RWPE1 (cell line): ENCODE measurements at regions not wholly inside any gene's neighbourhood (a gene's known extent, or its start where the extent isn't known, plus 50 kb on each side); places are given as distances from the start of the nearest gene placed in this dataset.

ENCODE experiments used
- CTCF ChIA-PET: fragments of 350-600 bp; sonication (Branson Sonifier 250); formaldehyde crosslinking; extraction: SDS; loops from one replicate; lab custom pipeline; 2021; lab: Yijun Ruan, JAX
- POLR2A ChIA-PET: fragments of 400-600 bp; formaldehyde crosslinking; extraction: SDS; loops from one replicate; lab custom pipeline; 2020; ENCODE audit warnings: antibody characterized with exemption; ENCODE audit not compliant: low non-redundant PET; lab: Yijun Ruan, JAX
- DNase-seq: peaks from one replicate; pipeline ENCODE4 v3.0.0; 2012; ENCODE audit warnings: low spot score
- H3K27ac ChIP-seq: fragments of 450-650 bp; 2 replicates; pipeline ENCODE4 v1.5.1; 2017
- TF ChIP-seq, protein P1 (sequence below): fragments of 450-650 bp; conservative IDR thresholded peaks from 2 replicates; pipeline ENCODE4 v1.5.1; 2017; ENCODE audit warnings: low read depth, mild to moderate bottlenecking

DNA sequence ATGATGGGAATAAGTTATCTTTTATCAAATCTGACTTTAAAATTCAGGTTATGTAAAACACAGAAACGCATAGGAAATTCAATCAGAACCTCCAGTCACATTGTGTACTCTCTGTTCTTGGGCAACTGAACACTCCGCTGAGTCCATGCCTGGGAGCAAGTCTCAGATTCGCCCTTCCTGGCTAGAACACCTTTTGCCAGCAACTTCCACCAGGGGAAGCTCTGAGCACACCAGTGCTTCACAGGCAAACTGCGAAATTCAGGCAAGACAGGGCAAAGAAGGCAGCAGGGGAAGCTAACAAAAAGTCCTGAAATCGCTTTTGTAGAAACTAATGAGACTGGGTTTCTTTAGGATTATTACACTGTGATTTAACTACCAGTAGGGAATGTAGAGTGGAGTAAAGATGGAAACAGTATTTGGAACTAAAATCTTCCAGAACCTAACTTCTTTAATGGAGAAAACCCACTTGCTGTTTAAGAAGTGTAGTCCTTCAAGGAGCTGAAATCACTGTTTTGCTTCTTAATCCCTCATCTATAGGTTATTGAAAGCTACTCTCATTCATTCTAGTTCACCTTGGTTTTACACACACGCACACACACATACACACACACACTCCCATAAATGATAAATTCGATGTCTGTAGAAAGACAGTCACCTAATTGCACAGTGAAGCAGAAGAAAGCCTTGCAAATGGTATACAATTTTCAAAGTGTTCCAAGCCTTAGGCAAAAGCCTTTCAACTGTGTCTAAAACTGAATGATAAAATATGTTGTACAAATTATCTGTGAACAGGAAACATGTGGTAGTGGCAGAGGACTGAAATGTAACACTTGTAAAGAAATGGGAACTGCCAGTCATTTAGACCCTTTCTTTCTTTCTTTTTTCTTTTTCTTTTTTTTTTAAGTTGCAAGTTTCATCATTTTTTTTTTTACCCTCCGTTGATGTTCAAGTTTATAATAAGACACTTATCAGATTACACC, 214.5 kb downstream of the TMEM182 start:
- CTCF ChIA-PET, result interaction anchor here (0.6 to 1.5 kb wide), 9 partner anchors 49 to 1897 kb away, joined by 3 to 5 read pairs (median 3); no protein-coding TSS in a partner anchor
- DNase-seq, result peak; percentile 62
- POLR2A ChIA-PET, result no interaction called here

DNA sequence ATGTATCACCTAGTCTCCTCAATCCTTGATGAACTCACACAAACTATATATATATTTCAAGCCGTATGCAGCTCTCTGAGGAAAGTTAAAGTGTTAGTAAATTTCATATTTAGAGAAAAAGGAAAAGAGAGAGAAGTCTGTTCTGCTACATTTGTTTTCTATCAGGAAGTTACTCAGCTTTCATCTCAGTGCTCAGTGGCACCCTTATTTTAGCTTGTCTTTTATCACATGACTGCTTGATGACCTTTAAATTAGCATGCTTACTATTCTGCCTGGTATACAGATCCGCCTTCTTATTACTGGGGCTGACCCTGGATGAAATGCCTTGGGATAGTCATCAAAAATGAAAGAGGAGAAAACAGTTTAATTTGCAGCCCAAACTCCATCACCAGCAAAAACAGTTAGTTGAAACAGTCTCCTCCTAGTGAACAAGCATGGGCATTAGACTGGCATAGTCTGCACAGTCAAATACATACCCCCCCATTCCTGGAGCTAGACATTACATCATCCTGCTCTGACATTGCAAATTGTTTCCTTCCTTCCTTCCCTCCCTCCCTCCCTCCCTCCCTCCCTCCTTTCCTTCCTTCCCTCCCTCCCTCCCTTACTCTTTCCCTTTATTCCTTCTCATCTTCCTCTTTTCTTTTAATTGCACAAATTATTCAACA, 215.7 kb downstream of the TMEM182 start:
- ChIA-PET CTCF (no interaction called here), POLR2A (no interaction called here)
- no peak overlapping the region for H3K27ac ChIP-seq
- DNase-seq, result no peak
- TF ChIP-seq, protein P1, sequence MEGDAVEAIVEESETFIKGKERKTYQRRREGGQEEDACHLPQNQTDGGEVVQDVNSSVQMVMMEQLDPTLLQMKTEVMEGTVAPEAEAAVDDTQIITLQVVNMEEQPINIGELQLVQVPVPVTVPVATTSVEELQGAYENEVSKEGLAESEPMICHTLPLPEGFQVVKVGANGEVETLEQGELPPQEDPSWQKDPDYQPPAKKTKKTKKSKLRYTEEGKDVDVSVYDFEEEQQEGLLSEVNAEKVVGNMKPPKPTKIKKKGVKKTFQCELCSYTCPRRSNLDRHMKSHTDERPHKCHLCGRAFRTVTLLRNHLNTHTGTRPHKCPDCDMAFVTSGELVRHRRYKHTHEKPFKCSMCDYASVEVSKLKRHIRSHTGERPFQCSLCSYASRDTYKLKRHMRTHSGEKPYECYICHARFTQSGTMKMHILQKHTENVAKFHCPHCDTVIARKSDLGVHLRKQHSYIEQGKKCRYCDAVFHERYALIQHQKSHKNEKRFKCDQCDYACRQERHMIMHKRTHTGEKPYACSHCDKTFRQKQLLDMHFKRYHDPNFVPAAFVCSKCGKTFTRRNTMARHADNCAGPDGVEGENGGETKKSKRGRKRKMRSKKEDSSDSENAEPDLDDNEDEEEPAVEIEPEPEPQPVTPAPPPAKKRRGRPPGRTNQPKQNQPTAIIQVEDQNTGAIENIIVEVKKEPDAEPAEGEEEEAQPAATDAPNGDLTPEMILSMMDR, result no peak

More for the DNA sequence above, 214.5 kb downstream of the TMEM182 start:
- no peak overlapping the region for H3K27ac ChIP-seq
- TF ChIP-seq, protein P1, result peak; percentile 63

DNA sequence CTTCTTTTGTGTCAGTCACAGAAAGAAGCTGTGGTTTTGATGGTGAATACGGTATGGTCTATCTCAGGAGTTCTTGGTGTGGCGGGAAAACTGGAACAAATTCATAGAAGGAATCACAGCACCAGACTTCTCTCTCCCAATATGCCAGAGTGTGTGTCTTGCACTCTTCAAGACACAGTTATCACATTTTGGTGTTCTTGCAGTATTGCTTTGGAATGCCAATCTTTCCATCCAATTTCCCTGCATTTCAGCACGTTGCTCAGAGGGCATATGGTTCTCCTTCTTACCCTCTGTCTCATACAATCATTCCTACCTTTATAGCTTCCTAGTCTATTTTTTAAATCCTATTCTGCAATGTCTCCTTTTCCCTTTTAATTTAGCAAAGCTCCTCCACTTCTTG, 216.3 kb downstream of the TMEM182 start:
- CTCF ChIA-PET, result no interaction called here
- no peak for DNase-seq
- TF ChIP-seq, protein P1, result no peak
- H3K27ac ChIP-seq, result no peak overlapping the region
- POLR2A ChIA-PET, result no interaction called here

DNA sequence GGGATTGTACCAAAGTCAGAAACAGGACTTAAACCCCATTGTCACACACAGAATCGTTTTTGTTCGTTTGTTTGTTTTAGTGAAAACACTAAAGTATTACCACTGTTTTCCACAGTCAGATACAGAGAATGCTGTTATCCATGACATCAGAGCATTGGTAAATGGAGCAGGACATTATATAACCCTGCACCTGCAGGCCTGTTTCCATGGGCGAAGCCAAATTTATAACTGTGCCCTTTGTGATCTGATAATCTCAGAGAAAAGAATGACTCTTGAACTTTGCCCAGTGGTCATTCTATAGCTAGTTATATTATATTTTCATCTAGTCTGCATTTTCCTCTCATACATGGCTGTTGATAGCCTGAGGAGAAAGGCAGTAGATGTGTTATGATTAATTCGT, 217.6 kb downstream of the TMEM182 start:
- no peak for DNase-seq
- TF ChIP-seq, protein P1, result no peak
- ChIA-PET POLR2A (no interaction called here), CTCF (no interaction called here)
- no peak overlapping the region for H3K27ac ChIP-seq

DNA sequence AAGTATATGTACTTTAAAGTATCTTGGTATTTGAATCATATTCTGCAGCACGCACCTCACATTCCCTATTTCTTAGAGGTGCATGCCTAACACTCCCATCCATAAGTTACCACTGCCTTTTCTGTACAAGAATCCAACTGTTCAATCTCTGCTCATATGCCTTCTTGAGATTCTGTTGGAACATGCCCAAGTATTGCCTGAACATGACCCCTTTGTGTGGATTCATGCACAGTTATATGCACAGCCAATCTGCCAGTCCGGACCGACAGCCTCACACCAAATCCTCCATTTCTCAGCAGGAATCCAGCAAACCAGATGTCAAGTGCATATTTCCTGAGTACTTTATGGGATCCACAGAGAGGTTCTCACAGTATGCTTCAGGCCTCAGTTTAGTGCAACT, 222.0 kb downstream of the TMEM182 start:
- CTCF ChIA-PET, result no interaction called here
- TF ChIP-seq, protein P1, result no peak
- H3K27ac ChIP-seq, result no peak overlapping the region
- POLR2A ChIA-PET, result no interaction called here
- no peak for DNase-seq

DNA sequence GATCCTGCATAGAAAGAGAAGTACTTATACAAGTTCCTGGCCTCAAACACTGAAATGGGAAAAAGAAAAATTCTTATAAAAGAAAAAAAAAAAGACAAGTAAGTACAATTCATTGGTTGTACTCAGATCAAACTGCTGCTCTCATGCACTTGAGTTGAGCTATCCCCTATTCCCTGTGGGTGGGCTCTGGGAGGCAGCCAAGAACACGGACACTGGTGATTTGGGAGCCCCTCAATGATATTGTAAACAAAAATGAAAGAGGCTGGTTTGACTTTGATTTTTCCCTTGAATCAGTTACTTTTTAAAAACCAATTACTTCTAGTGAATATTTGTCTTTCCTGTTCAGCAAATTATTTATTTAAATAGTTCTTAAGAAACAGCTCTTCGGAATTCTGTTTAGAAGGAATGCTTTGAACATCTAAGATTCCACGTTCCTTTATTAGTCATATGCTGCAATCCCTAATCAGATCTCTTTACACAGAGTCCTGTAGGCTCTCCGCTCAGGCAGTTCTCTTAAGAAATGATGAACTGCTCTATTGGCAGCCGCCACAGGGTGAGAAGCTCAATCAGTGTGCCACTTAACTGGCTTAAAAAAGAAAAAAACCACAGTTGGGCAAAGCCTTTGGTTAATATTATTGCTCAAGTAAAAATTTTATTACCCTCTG, 225.1 kb downstream of the TMEM182 start:
- H3K27ac ChIP-seq, result no peak overlapping the region
- ChIA-PET POLR2A (no interaction called here), CTCF (no interaction called here)
- TF ChIP-seq, protein P1, result no peak
- no peak for DNase-seq
